H9 (cell line): ENCODE measurements at regions not wholly inside any gene's neighbourhood (a gene's known extent, or its start where the extent isn't known, plus 50 kb on each side); places are given as distances from the start of the nearest gene placed in this dataset.
"Not testable (repeated sequence)": the region's sequence is repeated elsewhere in the genome, so short reads cannot be mapped to it uniquely, and the experiment has no call there.

Experiments
- DNase-seq: peaks from one replicate; pipeline ENCODE4 v3.0.0-alpha.2; 2017
- H2AFZ ChIP-seq: one replicate; pipeline ENCODE4 v1.6.1; 2013; ENCODE audit warnings: mild to moderate bottlenecking, low read length, control low read depth, moderate library complexity
- H2AK5ac ChIP-seq: 2 replicates; pipeline ENCODE4 v1.6.1; 2013; ENCODE audit warnings: low read length, control low read depth, mixed read lengths; ENCODE audit not compliant: insufficient read length
- H2BK120ac ChIP-seq: one replicate; pipeline ENCODE4 v1.6.1; 2013; ENCODE audit warnings: low read depth, mild to moderate bottlenecking, low read length, control low read depth, inconsistent platforms; ENCODE audit not compliant: poor library complexity, severe bottlenecking
- H2BK12ac ChIP-seq: 2 replicates; pipeline ENCODE4 v1.6.1; 2013; ENCODE audit warnings: low read length, control low read depth, mixed read lengths, low read depth; ENCODE audit not compliant: insufficient read length
- H2BK15ac ChIP-seq: 2 replicates; pipeline ENCODE4 v1.6.1; 2013; ENCODE audit warnings: low read depth, low read length, control low read depth
- H2BK20ac ChIP-seq: one replicate; pipeline ENCODE4 v1.6.1; 2013; ENCODE audit warnings: low read depth, mild to moderate bottlenecking, low read length, control low read depth, inconsistent platforms; ENCODE audit not compliant: poor library complexity, severe bottlenecking
- H2BK5ac ChIP-seq: 2 replicates; pipeline ENCODE4 v1.6.1; 2013; ENCODE audit warnings: low read length, control low read depth, mixed read lengths; ENCODE audit not compliant: insufficient read length
- H3K14ac ChIP-seq: 2 replicates; pipeline ENCODE4 v1.6.1; 2013; ENCODE audit warnings: low read length, control low read depth; ENCODE audit not compliant: insufficient read depth
- H3K18ac ChIP-seq: 2 replicates; pipeline ENCODE4 v1.6.1; 2013; ENCODE audit warnings: low read depth, mild to moderate bottlenecking, mixed read lengths, low read length, control low read depth; ENCODE audit not compliant: insufficient read length
- H3K23ac ChIP-seq: 2 replicates; pipeline ENCODE4 v1.6.1; 2013; ENCODE audit warnings: low read length, control low read depth, mixed read lengths, low read depth; ENCODE audit not compliant: insufficient read length
- H3K23me2 ChIP-seq: 2 replicates; pipeline ENCODE4 v1.6.1; 2013; ENCODE audit warnings: low read depth, mild to moderate bottlenecking, mixed read lengths, low read length, control low read depth; ENCODE audit not compliant: insufficient read length, poor library complexity, severe bottlenecking
- H3K27ac ChIP-seq: 2 replicates; pipeline ENCODE4 v1.5.1; 2013; ENCODE audit warnings: low read length, control low read depth, mixed read lengths, low read depth; ENCODE audit not compliant: insufficient read length
- H3K27me3 ChIP-seq: 2 replicates; pipeline ENCODE4 v1.6.1; 2013; ENCODE audit warnings: low read length, control low read depth, inconsistent platforms; ENCODE audit not compliant: insufficient read depth
- H3K4ac ChIP-seq: 2 replicates; pipeline ENCODE4 v1.6.1; 2013; ENCODE audit warnings: low read depth, mild to moderate bottlenecking, control low read depth, inconsistent platforms, low read length, moderate library complexity
- H3K4me1 ChIP-seq: 2 replicates; pipeline ENCODE4 v1.6.1; 2013; ENCODE audit warnings: low read length, control low read depth, inconsistent platforms; ENCODE audit not compliant: insufficient read depth
- H3K4me2 ChIP-seq: 2 replicates; pipeline ENCODE4 v1.6.1; 2013; ENCODE audit warnings: low read length, control low read depth, mixed read lengths; ENCODE audit not compliant: insufficient read length, insufficient read depth
- H3K56ac ChIP-seq: 2 replicates; pipeline ENCODE4 v1.6.1; 2013; ENCODE audit warnings: low read depth, mild to moderate bottlenecking, mixed read lengths, low read length, control low read depth; ENCODE audit not compliant: insufficient read length
- H3K79me1 ChIP-seq: 2 replicates; pipeline ENCODE4 v1.6.1; 2013; ENCODE audit warnings: low read depth, mild to moderate bottlenecking, moderate library complexity, low read length, control low read depth, inconsistent platforms; ENCODE audit not compliant: insufficient read depth, poor library complexity, severe bottlenecking
- H3K79me2 ChIP-seq: 2 replicates; pipeline ENCODE4 v1.6.1; 2013; ENCODE audit warnings: low read length, control low read depth, inconsistent platforms; ENCODE audit not compliant: insufficient read depth
- H3K9ac ChIP-seq: 2 replicates; pipeline ENCODE4 v1.6.1; 2013; ENCODE audit warnings: low read length, control low read depth, mixed read lengths; ENCODE audit not compliant: insufficient read length; ENCODE audit errors: extremely low read depth
- H3K9me3 ChIP-seq: one replicate; pipeline ENCODE4 v1.6.1; 2013; ENCODE audit warnings: low read depth, low read length, inconsistent platforms; ENCODE audit not compliant: control insufficient read depth
- H3T11ph ChIP-seq: one replicate; pipeline ENCODE4 v1.6.1; 2013; ENCODE audit warnings: mild to moderate bottlenecking, low read length, control low read depth, inconsistent platforms
- H4K20me1 ChIP-seq: one replicate; pipeline ENCODE4 v1.6.1; 2013; ENCODE audit not compliant: control insufficient read depth, insufficient read length, insufficient read depth
- H4K5ac ChIP-seq: 2 replicates; pipeline ENCODE4 v1.6.1; 2013; ENCODE audit warnings: low read depth, mild to moderate bottlenecking, mixed read lengths, low read length, control low read depth; ENCODE audit not compliant: insufficient read length
- H4K8ac ChIP-seq: replicated peaks from 2 replicates; pipeline ENCODE4 v1.6.1; 2013; ENCODE audit warnings: low read length, control low read depth, mixed read lengths, low read depth; ENCODE audit not compliant: insufficient read length
- H4K91ac ChIP-seq: 2 replicates; pipeline ENCODE4 v1.6.1; 2013; ENCODE audit warnings: low read depth, mild to moderate bottlenecking, moderate library complexity, mixed read lengths, low read length, control low read depth; ENCODE audit not compliant: insufficient read length
- H3K27ac Mint-ChIP-seq, 3 experiments: 2 replicates in 2 of 3; 3 replicates in 1 of 3; pipeline ENCODE4 v1.8.0; 2020 to 2021; ENCODE audit warnings: mixed read lengths in 3 of 3, mild to moderate bottlenecking in 1 of 3, moderate library complexity in 1 of 3
- H3K27me3 Mint-ChIP-seq: 2 replicates; pipeline ENCODE4 v1.8.0; 2021; ENCODE audit warnings: low read depth, mild to moderate bottlenecking, moderate library complexity, mixed read lengths
- H3K36me3 Mint-ChIP-seq, 3 experiments: 2 replicates in 2 of 3; 3 replicates in 1 of 3; pipeline ENCODE4 v1.8.0; 2020 to 2021; ENCODE audit warnings: low read depth in 3 of 3, mixed read lengths in 3 of 3; ENCODE audit not compliant: insufficient read depth in 1 of 3
- H3K4me1 Mint-ChIP-seq, 2 experiments: 2 replicates each; pipeline ENCODE4 v1.8.0; 2020; ENCODE audit warnings: mixed read lengths in 2 of 2
- H3K4me3 Mint-ChIP-seq, 2 experiments: 2 replicates in 1 of 2; 3 replicates in 1 of 2; pipeline ENCODE4 v1.8.0; 2020 to 2021; ENCODE audit warnings: mild to moderate bottlenecking in 2 of 2, mixed read lengths in 2 of 2, moderate library complexity in 1 of 2
- H3K9me3 Mint-ChIP-seq, 2 experiments: 2 replicates in 1 of 2; 3 replicates in 1 of 2; pipeline ENCODE4 v1.8.0; 2020; ENCODE audit warnings: mild to moderate bottlenecking in 2 of 2, mixed read lengths in 2 of 2, moderate library complexity in 1 of 2
- WGBS: extraction: QIAGEN DNeasy Blood & Tissue Kit; methylation state at CpG from one replicate; pipeline ENCODE4 v1.1.7; 2013; ENCODE audit warnings: missing lambda C conversion rate, low lambda C conversion rate, mixed read lengths; ENCODE audit not compliant: insufficient read length; ENCODE audit errors: extremely low coverage; 5-methylcytosine and 5-hydroxymethylcytosine counted together
- TF ChIP-seq, protein P1 (sequence below): fragments of 200-600 bp; sonication (generic); conservative IDR thresholded peaks from 3 replicates; pipeline ENCODE4 v1.8.0; 2021; ENCODE audit warnings: antibody characterized with exemption, mild to moderate bottlenecking

DNA sequence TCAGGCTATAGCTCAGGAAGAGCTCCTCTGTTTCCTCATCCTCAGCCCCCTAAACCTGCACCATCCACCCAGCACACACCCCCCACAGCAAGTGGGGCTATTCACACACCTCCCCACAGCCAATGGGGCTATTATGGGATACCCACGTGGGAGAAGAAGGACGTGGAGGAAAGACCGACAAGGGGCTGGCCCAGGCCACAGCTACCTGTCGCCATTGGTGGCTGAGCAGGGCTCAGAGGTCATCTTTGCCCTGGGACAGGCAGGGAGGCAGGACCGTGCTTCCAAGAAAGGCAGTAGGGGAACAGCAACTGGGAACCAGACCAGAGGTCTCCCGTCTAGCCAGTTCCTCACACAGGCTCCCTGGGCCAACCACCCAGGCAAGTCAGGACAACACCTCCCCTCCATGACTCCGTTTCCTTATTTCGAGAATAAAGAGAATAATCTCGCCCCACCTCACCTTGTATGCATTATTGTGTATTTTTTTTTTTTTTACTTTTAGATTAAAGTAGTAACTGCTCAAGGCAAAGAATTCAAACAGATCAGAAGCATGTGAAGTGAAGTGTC lies 92.3 kb upstream of the TARDBP start:
- Histone ChIP-seq H2BK120ac (no peak overlapping the region), H3K9ac (no peak overlapping the region), H4K5ac (no peak overlapping the region), H2BK5ac (no peak overlapping the region), H3K4ac (no peak overlapping the region), H3K79me1 (no peaks in the 10 kb centered on the region), H4K20me1 (no peaks in the 10 kb centered on the region), H3K18ac (no peak overlapping the region), H3K4me2 (no peak overlapping the region), H3K56ac (no peak overlapping the region), H3K27ac (no peak overlapping the region), H3K4me1 (no peaks in the 10 kb centered on the region), H2BK12ac (no peak overlapping the region), H2AK5ac (no peak overlapping the region), H3K9me3 (no peaks in the 10 kb centered on the region), H3K14ac (no peak overlapping the region), H2AFZ (no peak overlapping the region), H3K23me2 (no peaks in the 10 kb centered on the region), H4K91ac (no peak overlapping the region), H3T11ph (no peak overlapping the region), H4K8ac (no peak overlapping the region), H3K79me2 (no peaks in the 10 kb centered on the region), H2BK20ac (no peak overlapping the region), H2BK15ac (no peak overlapping the region), H3K27me3 (no peaks in the 10 kb centered on the region), H3K23ac (no peak overlapping the region)
- Mint-ChIP-seq H3K4me1 (peaks cover 0 to 8% of the 10 kb centered on the region in 2 experiments; a peak in 2 of 4 replicates), H3K36me3 (no peaks in the 10 kb centered on the region; a peak in 1 of 7 replicates), H3K9me3 (no peaks in the 10 kb centered on the region), H3K27me3 (peaks cover 4% of the 10 kb centered on the region; the same call in 1 of the 2 replicates), H3K27ac (no peak overlapping the region), H3K4me3 (no peak overlapping the region)
- DNase-seq = no peak
- TF ChIP-seq, protein P1, sequence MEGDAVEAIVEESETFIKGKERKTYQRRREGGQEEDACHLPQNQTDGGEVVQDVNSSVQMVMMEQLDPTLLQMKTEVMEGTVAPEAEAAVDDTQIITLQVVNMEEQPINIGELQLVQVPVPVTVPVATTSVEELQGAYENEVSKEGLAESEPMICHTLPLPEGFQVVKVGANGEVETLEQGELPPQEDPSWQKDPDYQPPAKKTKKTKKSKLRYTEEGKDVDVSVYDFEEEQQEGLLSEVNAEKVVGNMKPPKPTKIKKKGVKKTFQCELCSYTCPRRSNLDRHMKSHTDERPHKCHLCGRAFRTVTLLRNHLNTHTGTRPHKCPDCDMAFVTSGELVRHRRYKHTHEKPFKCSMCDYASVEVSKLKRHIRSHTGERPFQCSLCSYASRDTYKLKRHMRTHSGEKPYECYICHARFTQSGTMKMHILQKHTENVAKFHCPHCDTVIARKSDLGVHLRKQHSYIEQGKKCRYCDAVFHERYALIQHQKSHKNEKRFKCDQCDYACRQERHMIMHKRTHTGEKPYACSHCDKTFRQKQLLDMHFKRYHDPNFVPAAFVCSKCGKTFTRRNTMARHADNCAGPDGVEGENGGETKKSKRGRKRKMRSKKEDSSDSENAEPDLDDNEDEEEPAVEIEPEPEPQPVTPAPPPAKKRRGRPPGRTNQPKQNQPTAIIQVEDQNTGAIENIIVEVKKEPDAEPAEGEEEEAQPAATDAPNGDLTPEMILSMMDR = no peak
- WGBS = no CpG with 5 or more reads among the region's 9 CpGs

DNA sequence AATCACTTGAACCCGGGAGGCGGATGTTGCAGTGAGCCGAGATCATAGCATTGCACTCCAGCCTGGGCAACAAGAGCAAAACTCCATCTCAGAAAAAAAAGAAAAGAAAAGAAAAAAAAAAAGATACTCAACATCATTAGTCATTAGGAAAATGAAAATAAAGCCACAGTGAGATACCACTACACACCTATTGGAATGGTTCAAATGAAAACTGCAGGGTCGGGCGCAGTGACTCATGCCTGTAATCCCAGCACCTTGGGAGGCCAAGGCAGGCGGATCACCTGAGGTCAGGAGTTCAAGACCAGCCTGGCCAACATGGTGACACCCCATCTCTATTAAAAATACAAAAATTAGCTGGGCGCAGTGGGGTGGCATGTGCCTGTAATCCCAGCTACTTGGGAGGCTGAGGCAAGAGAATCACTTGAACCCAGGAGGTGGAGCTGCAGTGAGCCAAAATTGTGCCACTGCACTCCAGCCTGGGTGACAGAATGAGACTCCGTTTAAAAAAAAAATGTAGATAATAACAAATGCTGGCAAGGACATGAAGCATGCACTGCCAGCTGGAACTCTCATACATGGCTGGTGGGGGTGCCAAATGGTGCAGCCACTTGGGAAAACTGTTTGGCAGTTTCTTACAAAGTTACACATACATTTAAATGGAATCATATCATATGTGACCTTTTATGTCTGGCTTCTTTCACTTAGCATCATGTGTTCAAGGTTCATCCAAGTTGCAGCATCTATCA lies 90.0 kb upstream of the TARDBP start:
- not testable (repeated sequence) for H3K56ac ChIP-seq, H3K27me3 ChIP-seq, H2BK5ac ChIP-seq, H3K14ac ChIP-seq, H3K27me3 Mint-ChIP-seq, H2AK5ac ChIP-seq, H2BK15ac ChIP-seq, H3K9me3 ChIP-seq, H3K27ac Mint-ChIP-seq, H3K4ac ChIP-seq, H2AFZ ChIP-seq, H3K27ac ChIP-seq, DNase-seq, H3K18ac ChIP-seq, H2BK12ac ChIP-seq, H4K91ac ChIP-seq, H3K9ac ChIP-seq, H4K5ac ChIP-seq, H3T11ph ChIP-seq, H4K8ac ChIP-seq, H3K4me3 Mint-ChIP-seq, H3K4me1 Mint-ChIP-seq, H4K20me1 ChIP-seq, H3K4me1 ChIP-seq, H3K79me2 ChIP-seq, H3K23me2 ChIP-seq, H2BK120ac ChIP-seq, H3K9me3 Mint-ChIP-seq, H3K4me2 ChIP-seq, H2BK20ac ChIP-seq, H3K36me3 Mint-ChIP-seq, H3K23ac ChIP-seq, H3K79me1 ChIP-seq
- WGBS = no CpG with 5 or more reads among the region's 8 CpGs
